ENCODE measurements at regions not wholly inside any gene's neighbourhood (a gene's known extent, or its start where the extent isn't known, plus 50 kb on each side); places are given as distances from the start of the nearest gene placed in this dataset.
"Not testable (repeated sequence)": the region's sequence is repeated elsewhere in the genome, so short reads cannot be mapped to it uniquely, and the experiment has no call there.

- Histone ChIP-seq H3K4me1 (no peaks in the 10 kb centered on the region), H3K36me3 (no peaks in the 10 kb centered on the region), H3K4me3 (no peak overlapping the region), H3K9me3 (peaks cover 0 to 9% (median 4%) of the 10 kb centered on the region in 4 donors), H3K27ac (replicated peaks in 1 of 4) (no peak overlapping the region), H3K27me3 (no peaks in the 10 kb centered on the region)
- TF ChIP-seq POLR2AphosphoS5 (IDR thresholded peaks at IDR 0.05): no peak
- WGBS: 65% methylated on average over 2 of the region's 2 CpGs
- DNase-seq (ENCODE audit: extremely low spot score): no peak
- intact Hi-C loops (cut with DNase I): no loop called here
Observed at GRCh38 chr7:110317541-110318265, 773.2 kb upstream of the LRRN3 start.

GRCh38 chr7:110320285-110320684 is 770.6 kb upstream of the LRRN3 start:
- H3K4me1 ChIP-seq; H3K9me3 ChIP-seq; H3K36me3 ChIP-seq; H3K4me3 ChIP-seq; H3K27me3 ChIP-seq; H3K27ac ChIP-seq (replicated peaks in 1 of 4); intact Hi-C loops (cut with DNase I); DNase-seq (ENCODE audit: extremely low spot score): not testable (repeated sequence)
- 85% methylated on average over 5 of the region's 5 CpGs for WGBS

- intact Hi-C loops (cut with DNase I): no loop called here
- no peak overlapping the region for H3K4me3 ChIP-seq
- H3K4me1 ChIP-seq: no peaks in the 10 kb centered on the region
- peaks cover 0 to 9% (median 4%) of the 10 kb centered on the region in 4 donors for H3K9me3 ChIP-seq
- no peaks in the 10 kb centered on the region for H3K36me3 ChIP-seq
- DNase-seq (ENCODE audit: extremely low spot score): no peak
- TF ChIP-seq EP300 (IDR thresholded peaks at IDR 0.05): no peak
- no peak for TF ChIP-seq POLR2AphosphoS5 (IDR thresholded peaks at IDR 0.05)
- TF ChIP-seq CTCF (IDR thresholded peaks at IDR 0.05): no peak
- TF ChIP-seq POLR2A (IDR thresholded peaks at IDR 0.05; ENCODE audit: low read depth): no peak
- no peaks in the 10 kb centered on the region for H3K27me3 ChIP-seq
- WGBS: 60% methylated on average over 2 of the region's 2 CpGs
- H3K27ac ChIP-seq (replicated peaks in 1 of 4): no peak overlapping the region
Observed at GRCh38 chr7:110322796-110323195, 768.1 kb upstream of the LRRN3 start.

GRCh38 chr7:110326966-110327365 is 764.0 kb upstream of the LRRN3 start:
- intact Hi-C loops (cut with DNase I): no loop called here
- TF ChIP-seq EP300 (IDR thresholded peaks at IDR 0.05): no peak
- TF ChIP-seq CTCF (IDR thresholded peaks at IDR 0.05): no peak
- no peak for TF ChIP-seq POLR2A (IDR thresholded peaks at IDR 0.05; ENCODE audit: low read depth)
- no peak for TF ChIP-seq POLR2AphosphoS5 (IDR thresholded peaks at IDR 0.05)
- no peaks in the 10 kb centered on the region for H3K4me1 ChIP-seq
- DNase-seq (ENCODE audit: extremely low spot score): no peak
- 94% methylated on average over 4 of the region's 4 CpGs for WGBS
- H3K27ac ChIP-seq (replicated peaks in 1 of 4): no peak overlapping the region
- H3K36me3 ChIP-seq: no peaks in the 10 kb centered on the region
- no peak overlapping the region for H3K4me3 ChIP-seq
- no peaks in the 10 kb centered on the region for H3K27me3 ChIP-seq
- H3K9me3 ChIP-seq: no peaks in the 10 kb centered on the region

- Histone ChIP-seq H3K36me3 (no peaks in the 10 kb centered on the region), H3K4me1 (no peaks in the 10 kb centered on the region), H3K9me3 (no peaks in the 10 kb centered on the region), H3K27me3 (no peaks in the 10 kb centered on the region), H3K27ac (replicated peaks in 1 of 4) (no peak overlapping the region), H3K4me3 (no peak overlapping the region)
- no peak for DNase-seq (ENCODE audit: extremely low spot score)
- intact Hi-C loops (cut with DNase I): no loop called here
- 58% methylated on average over 1 of the region's 1 CpG for WGBS
- TF ChIP-seq EP300 (IDR thresholded peaks at IDR 0.05) (no peak), POLR2AphosphoS5 (IDR thresholded peaks at IDR 0.05) (no peak), POLR2A (IDR thresholded peaks at IDR 0.05; ENCODE audit: low read depth) (no peak), CTCF (IDR thresholded peaks at IDR 0.05) (no peak)
Observed at GRCh38 chr7:110336423-110336822, 754.5 kb upstream of the LRRN3 start.

- no peaks in the 10 kb centered on the region for H3K4me1 ChIP-seq
- no peaks in the 10 kb centered on the region for H3K9me3 ChIP-seq
- H3K27ac ChIP-seq (replicated peaks in 1 of 4): no peak overlapping the region
- TF ChIP-seq POLR2A (IDR thresholded peaks at IDR 0.05; ENCODE audit: low read depth): no peak
- TF ChIP-seq POLR2AphosphoS5 (IDR thresholded peaks at IDR 0.05): no peak
- no peak for TF ChIP-seq CTCF (IDR thresholded peaks at IDR 0.05)
- no peak for TF ChIP-seq EP300 (IDR thresholded peaks at IDR 0.05)
- no peak overlapping the region for H3K4me3 ChIP-seq
- 89% methylated on average over 5 of the region's 5 CpGs for WGBS
- DNase-seq (ENCODE audit: extremely low spot score): no peak
- H3K27me3 ChIP-seq: no peaks in the 10 kb centered on the region
- intact Hi-C loops (cut with DNase I): no loop called here
- no peaks in the 10 kb centered on the region for H3K36me3 ChIP-seq
Observed at GRCh38 chr7:110337646-110338045, 753.3 kb upstream of the LRRN3 start.

Measured in esophagus muscularis mucosa (tissue), 4 donors.